Prostate gland (tissue), 2 donors: ENCODE measurements at regions not wholly inside any gene's neighbourhood (a gene's known extent, or its start where the extent isn't known, plus 50 kb on each side); places are given as distances from the start of the nearest gene placed in this dataset.

Source experiments
- DNase-seq: peaks from one replicate; pipeline ENCODE4 v3.0.0-alpha.2; 2019; ENCODE audit warnings: low spot score
- H3K27ac ChIP-seq, 2 donors: fragments of 200-600 bp; sonication (generic); 2 replicates each; pipeline ENCODE4 v1.5.1; 2017 to 2019
- H3K27me3 ChIP-seq: fragments of 200-600 bp; sonication (generic); replicated peaks from 2 replicates; pipeline ENCODE4 v1.5.1; 2019; ENCODE audit not compliant: insufficient read depth
- H3K36me3 ChIP-seq, 2 donors: fragments of 200-600 bp; sonication (generic); 1 replicate in 1 of 2; 2 replicates in 1 of 2; pipeline versions ENCODE4 v1.5.1 to v1.8.1; 2017 to 2019
- H3K4me1 ChIP-seq: fragments of 200-600 bp; sonication (generic); replicated peaks from 2 replicates; pipeline ENCODE4 v1.5.1; 2019
- H3K4me3 ChIP-seq, 2 donors: fragments of 200-600 bp; sonication (generic); 2 replicates each; pipeline ENCODE4 v1.5.1; 2017 to 2019
- H3K9me3 ChIP-seq: fragments of 200-600 bp; sonication (generic); 2 replicates; pipeline ENCODE4 v1.5.1; 2017
- POLR2A ChIP-seq: fragments of 450-650 bp; IDR thresholded peaks from one replicate; pipeline ENCODE4 v1.6.1; 2016; ENCODE audit warnings: antibody characterized with exemption, mild to moderate bottlenecking
- POLR2AphosphoS5 ChIP-seq: sonication (generic); formaldehyde crosslinking; IDR thresholded peaks from one replicate; pipeline ENCODE4 v1.6.1; 2017; ENCODE audit warnings: antibody characterized with exemption
- WGBS: methylation state at CpG from one replicate; pipeline ENCODE4 v1.1.5; 2018; 5-methylcytosine and 5-hydroxymethylcytosine counted together
- intact Hi-C: fragments of 100-400 bp; cut with DNase I; formaldehyde crosslinking; loops from one replicate; pipeline ENCODE4 v1.14.2; 2022
- TF ChIP-seq, protein P1 (sequence below), 4 experiments: fragments of 200-600 bp in 2 of 4; fragments of 450-650 bp in 2 of 4; sonication (generic) in 2 of 4; IDR thresholded peaks; 1 replicate in 3 of 4; 2 replicates in 1 of 4; pipeline ENCODE4 v1.5.1; 2016 to 2019; ENCODE audit warnings: antibody characterized with exemption in 4 of 4, mild to moderate bottlenecking in 2 of 4, moderate library complexity in 2 of 4

DNA sequence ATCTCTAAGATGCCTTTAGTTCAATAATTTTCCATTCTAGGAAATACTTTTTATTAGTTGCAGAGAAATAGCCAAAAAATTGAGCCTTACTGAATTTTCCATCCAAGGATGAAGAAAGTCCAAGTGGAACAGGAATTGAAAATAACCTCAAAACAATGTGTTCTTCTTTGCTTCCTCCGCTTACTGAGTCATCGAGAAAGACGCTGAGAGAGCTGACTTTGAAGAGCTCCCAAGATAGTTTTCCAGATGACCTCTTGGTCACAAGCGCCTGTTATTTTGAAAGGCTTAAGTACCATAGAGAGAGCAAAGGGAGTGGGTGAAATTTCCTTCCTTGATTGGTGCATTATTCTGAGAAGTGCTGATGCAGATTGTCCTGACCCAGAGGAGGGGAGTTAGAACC, 253.5 kb upstream of the ATP10B start:
- TF ChIP-seq, protein P1, sequence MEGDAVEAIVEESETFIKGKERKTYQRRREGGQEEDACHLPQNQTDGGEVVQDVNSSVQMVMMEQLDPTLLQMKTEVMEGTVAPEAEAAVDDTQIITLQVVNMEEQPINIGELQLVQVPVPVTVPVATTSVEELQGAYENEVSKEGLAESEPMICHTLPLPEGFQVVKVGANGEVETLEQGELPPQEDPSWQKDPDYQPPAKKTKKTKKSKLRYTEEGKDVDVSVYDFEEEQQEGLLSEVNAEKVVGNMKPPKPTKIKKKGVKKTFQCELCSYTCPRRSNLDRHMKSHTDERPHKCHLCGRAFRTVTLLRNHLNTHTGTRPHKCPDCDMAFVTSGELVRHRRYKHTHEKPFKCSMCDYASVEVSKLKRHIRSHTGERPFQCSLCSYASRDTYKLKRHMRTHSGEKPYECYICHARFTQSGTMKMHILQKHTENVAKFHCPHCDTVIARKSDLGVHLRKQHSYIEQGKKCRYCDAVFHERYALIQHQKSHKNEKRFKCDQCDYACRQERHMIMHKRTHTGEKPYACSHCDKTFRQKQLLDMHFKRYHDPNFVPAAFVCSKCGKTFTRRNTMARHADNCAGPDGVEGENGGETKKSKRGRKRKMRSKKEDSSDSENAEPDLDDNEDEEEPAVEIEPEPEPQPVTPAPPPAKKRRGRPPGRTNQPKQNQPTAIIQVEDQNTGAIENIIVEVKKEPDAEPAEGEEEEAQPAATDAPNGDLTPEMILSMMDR (IDR thresholded peaks at IDR 0.05), result no peak
- TF ChIP-seq POLR2AphosphoS5, result peak; percentile 24
- no peak for TF ChIP-seq POLR2A
- Histone ChIP-seq H3K27ac (no peak overlapping the region), H3K27me3 (no peaks in the 10 kb centered on the region), H3K4me3 (no peak overlapping the region), H3K4me1 (no peaks in the 10 kb centered on the region), H3K36me3 (no peaks in the 10 kb centered on the region), H3K9me3 (no peaks in the 10 kb centered on the region)
- WGBS, result 65% methylated on average over 4 of the region's 4 CpGs
- DNase-seq, result no peak
- intact Hi-C loops, result no loop called here

DNA sequence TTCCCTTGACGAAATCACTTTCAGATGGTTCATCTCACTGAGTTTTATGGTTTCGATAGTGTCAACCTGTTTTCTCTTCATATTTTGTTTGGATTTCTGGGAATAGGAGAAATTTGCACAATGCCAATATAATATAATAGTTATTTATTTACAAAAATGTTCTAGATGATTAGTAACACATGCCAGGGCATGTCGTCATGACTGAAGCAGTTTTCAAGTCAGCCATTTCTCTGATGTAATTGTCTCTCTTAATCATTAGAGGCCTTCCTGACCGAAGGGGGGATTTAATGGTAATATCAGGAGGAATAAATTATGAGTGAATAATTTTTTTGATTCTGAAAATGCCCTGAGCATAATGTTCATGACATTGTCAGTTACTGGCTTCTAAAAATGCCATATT, 246.5 kb upstream of the ATP10B start:
- Histone ChIP-seq H3K4me1 (no peaks in the 10 kb centered on the region), H3K36me3 (no peaks in the 10 kb centered on the region), H3K9me3 (no peaks in the 10 kb centered on the region), H3K4me3 (no peak overlapping the region), H3K27me3 (no peaks in the 10 kb centered on the region), H3K27ac (no peak overlapping the region)
- TF ChIP-seq POLR2AphosphoS5 (no peak), POLR2A (no peak)
- TF ChIP-seq, protein P1 (IDR thresholded peaks at IDR 0.05), result no peak
- intact Hi-C loops, result no loop called here
- 83% methylated on average over 4 of the region's 4 CpGs for WGBS
- DNase-seq, result no peak

DNA sequence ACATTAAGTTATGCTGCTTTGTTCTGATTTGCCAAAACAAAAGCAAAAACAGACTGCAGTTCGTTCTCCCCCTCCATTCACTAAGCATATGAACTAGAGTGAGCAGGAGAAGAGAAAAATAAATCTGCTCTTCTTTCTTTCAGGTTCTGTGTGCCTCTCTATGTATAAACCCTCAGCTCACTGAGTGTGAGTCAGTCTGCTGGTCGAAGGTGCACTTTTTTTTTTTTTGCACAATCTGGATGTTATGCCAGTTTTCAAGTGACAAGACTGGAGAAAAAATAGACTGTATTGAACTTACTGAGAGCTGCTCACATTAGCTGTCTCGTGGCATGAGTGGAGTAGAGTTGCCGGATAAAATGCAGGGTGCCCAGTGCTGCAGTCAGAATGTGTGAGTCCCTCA, 244.6 kb upstream of the ATP10B start:
- DNase-seq, result no peak
- Histone ChIP-seq H3K27ac (no peak overlapping the region), H3K36me3 (no peaks in the 10 kb centered on the region), H3K4me3 (no peak overlapping the region), H3K9me3 (no peaks in the 10 kb centered on the region), H3K4me1 (no peaks in the 10 kb centered on the region), H3K27me3 (no peaks in the 10 kb centered on the region)
- 43% methylated on average over 4 of the region's 4 CpGs for WGBS
- intact Hi-C loops, result no loop called here
- no peak for TF ChIP-seq POLR2A

DNA sequence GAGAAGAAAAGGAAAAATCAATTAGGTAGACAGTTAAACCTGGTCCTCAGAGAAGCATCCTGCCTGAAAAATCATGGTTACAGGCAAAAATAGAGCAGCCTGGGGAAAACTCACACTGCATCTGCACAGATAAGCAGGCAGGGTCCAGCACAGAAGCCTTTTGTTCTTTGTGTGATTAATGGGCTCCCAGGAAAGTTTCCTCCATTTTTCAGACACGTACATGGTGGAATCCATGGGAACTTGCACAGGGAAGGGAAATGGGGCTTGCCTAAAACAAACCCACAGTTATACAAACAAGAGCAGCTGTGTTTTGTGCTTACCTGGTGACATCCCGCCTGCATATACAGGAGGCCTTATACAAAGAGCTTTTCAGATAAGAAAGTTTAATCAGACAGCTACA, 243.9 kb upstream of the ATP10B start:
- Histone ChIP-seq H3K27ac (no peak overlapping the region), H3K4me1 (no peaks in the 10 kb centered on the region), H3K4me3 (no peak overlapping the region), H3K27me3 (no peaks in the 10 kb centered on the region), H3K36me3 (no peaks in the 10 kb centered on the region), H3K9me3 (no peaks in the 10 kb centered on the region)
- 29% methylated on average over 2 of the region's 2 CpGs for WGBS
- TF ChIP-seq, protein P1 (IDR thresholded peaks at IDR 0.05), result no peak
- TF ChIP-seq POLR2A (no peak), POLR2AphosphoS5 (no peak)
- no peak for DNase-seq
- intact Hi-C loops, result no loop called here

DNA sequence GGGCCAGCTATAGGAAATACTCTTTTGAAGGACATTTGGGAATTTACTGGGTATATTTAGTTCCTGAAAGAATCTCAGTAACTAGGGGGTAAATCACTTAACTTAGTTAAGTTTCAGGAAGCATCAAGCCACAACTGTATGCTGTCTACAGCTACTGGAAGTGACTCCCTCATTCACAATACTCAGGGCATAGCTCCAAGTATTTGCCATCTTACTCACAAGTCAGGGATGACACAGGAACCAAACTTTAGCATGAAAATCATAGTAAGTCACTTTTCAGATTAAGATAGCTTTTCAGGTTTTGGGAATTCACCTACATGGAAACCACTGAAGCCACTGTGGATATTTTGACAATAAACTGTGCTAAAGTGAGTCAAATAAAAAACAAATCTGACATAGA, 242.4 kb upstream of the ATP10B start:
- TF ChIP-seq POLR2A (no peak), POLR2AphosphoS5 (no peak)
- TF ChIP-seq, protein P1 (IDR thresholded peaks at IDR 0.05), result no peak
- Histone ChIP-seq H3K27me3 (no peaks in the 10 kb centered on the region), H3K27ac (no peak overlapping the region), H3K9me3 (no peaks in the 10 kb centered on the region), H3K4me3 (no peak overlapping the region), H3K36me3 (no peaks in the 10 kb centered on the region), H3K4me1 (no peaks in the 10 kb centered on the region)
- intact Hi-C loops, result no loop called here
- DNase-seq, result no peak
